Caco-2 (cell line): ENCODE measurements at regions not wholly inside any gene's neighbourhood (a gene's known extent, or its start where the extent isn't known, plus 50 kb on each side); places are given as distances from the start of the nearest gene placed in this dataset.

Source experiments
- BruUV-seq: library from RNA; stranded (reverse); fragments of 400-500 nt; replicated peaks from 2 replicates; lab custom pipeline; 2021; lab: Mats Ljungman, UMichigan
- CTCF ChIA-PET: fragments of 300-600 bp; sonication (Branson Sonifier 250); formaldehyde crosslinking; loops from one replicate; lab custom pipeline; 2022; ENCODE audit warnings: antibody characterized with exemption; lab: Charles Lee
- POLR2A ChIA-PET: fragments of 300-600 bp; sonication (Branson Sonifier 250); formaldehyde crosslinking; loops from one replicate; lab custom pipeline; 2022; ENCODE audit warnings: antibody characterized with exemption; lab: Charles Lee
- DNase-seq, 2 experiments: peaks; one replicate each; pipeline versions ENCODE4 v3.0.0 to v3.0.0-alpha.2; 2020 to 2022
- H3K27me3 ChIP-seq: replicated peaks from 2 replicates; pipeline ENCODE4 v1.6.0; 2011; ENCODE audit warnings: low read length; ENCODE audit not compliant: control insufficient read depth, insufficient read depth
- H3K36me3 ChIP-seq: 2 replicates; pipeline ENCODE4 v1.5.1; 2011; ENCODE audit warnings: low read length; ENCODE audit not compliant: control insufficient read depth, insufficient read depth
- H3K4me1 ChIP-seq: fragments of 250-450 bp; sonication (Bioruptor Pico); 2 replicates; pipeline ENCODE4 v1.5.1; 2020; ENCODE audit warnings: mild to moderate bottlenecking
- H3K4me3 ChIP-seq: 2 replicates; pipeline ENCODE4 v1.5.1; 2011; ENCODE audit warnings: low read depth, mild to moderate bottlenecking, control low read depth, low read length
- H3K9me3 ChIP-seq: fragments of 250-450 bp; sonication (Bioruptor Pico); 2 replicates; pipeline ENCODE4 v1.5.1; 2020; ENCODE audit warnings: mild to moderate bottlenecking, moderate library complexity
- H3K27ac Mint-ChIP-seq: one replicate; pipeline ENCODE4 v1.8.0; 2022; ENCODE audit warnings: mixed read lengths; ENCODE audit not compliant: unreplicated experiment
- H3K27me3 Mint-ChIP-seq: one replicate; pipeline ENCODE4 v1.8.0; 2022; ENCODE audit warnings: mixed read lengths; ENCODE audit not compliant: insufficient read depth, unreplicated experiment
- H3K36me3 Mint-ChIP-seq: one replicate; pipeline ENCODE4 v1.8.0; 2022; ENCODE audit warnings: mild to moderate bottlenecking, mixed read lengths; ENCODE audit not compliant: insufficient read depth, unreplicated experiment
- H3K4me1 Mint-ChIP-seq: one replicate; pipeline ENCODE4 v1.8.0; 2022; ENCODE audit warnings: low read depth, mixed read lengths; ENCODE audit not compliant: unreplicated experiment
- H3K4me3 Mint-ChIP-seq: one replicate; pipeline ENCODE4 v1.8.0; 2022; ENCODE audit warnings: mild to moderate bottlenecking, moderate library complexity, mixed read lengths; ENCODE audit not compliant: unreplicated experiment
- H3K9me3 Mint-ChIP-seq: one replicate; pipeline ENCODE4 v1.8.0; 2022; ENCODE audit warnings: mixed read lengths; ENCODE audit not compliant: unreplicated experiment
- intact Hi-C: fragments of 100-400 bp; cut with micrococcal nuclease; formaldehyde crosslinking; loops from one replicate; pipeline ENCODE4 v1.10.0; 2022; ENCODE audit not compliant: unreplicated experiment
- TF ChIP-seq, protein P1 (sequence below), 2 experiments: fragments of 200-600 bp in 1 of 2; IDR thresholded peaks; 1 replicate in 1 of 2; 2 replicates in 1 of 2; pipeline versions ENCODE4 v1.5.1 to v1.8.0; 2011 to 2022; ENCODE audit warnings: antibody characterized with exemption in 1 of 2, control low read depth in 1 of 2, inconsistent platforms in 1 of 2, low read depth in 1 of 2, low read length in 1 of 2, mild to moderate bottlenecking in 1 of 2, moderate library complexity in 1 of 2; ENCODE audit not compliant: insufficient read depth in 1 of 2, severe bottlenecking in 1 of 2, unreplicated experiment in 1 of 2

- no peak overlapping the region for H3K4me3 ChIP-seq
- H3K36me3 ChIP-seq = no peaks in the 10 kb centered on the region
- ChIA-PET CTCF (no interaction called here), POLR2A (no interaction called here)
- Mint-ChIP-seq H3K36me3 (no peaks in the 10 kb centered on the region), H3K9me3 (peaks cover 11% of the 10 kb centered on the region), H3K4me1 (peaks cover 13% of the 10 kb centered on the region), H3K27me3 (no peaks in the 10 kb centered on the region), H3K27ac (no peak overlapping the region), H3K4me3 (no peak overlapping the region)
- intact Hi-C loops = no loop called here
- no peak for DNase-seq
- TF ChIP-seq, protein P1, sequence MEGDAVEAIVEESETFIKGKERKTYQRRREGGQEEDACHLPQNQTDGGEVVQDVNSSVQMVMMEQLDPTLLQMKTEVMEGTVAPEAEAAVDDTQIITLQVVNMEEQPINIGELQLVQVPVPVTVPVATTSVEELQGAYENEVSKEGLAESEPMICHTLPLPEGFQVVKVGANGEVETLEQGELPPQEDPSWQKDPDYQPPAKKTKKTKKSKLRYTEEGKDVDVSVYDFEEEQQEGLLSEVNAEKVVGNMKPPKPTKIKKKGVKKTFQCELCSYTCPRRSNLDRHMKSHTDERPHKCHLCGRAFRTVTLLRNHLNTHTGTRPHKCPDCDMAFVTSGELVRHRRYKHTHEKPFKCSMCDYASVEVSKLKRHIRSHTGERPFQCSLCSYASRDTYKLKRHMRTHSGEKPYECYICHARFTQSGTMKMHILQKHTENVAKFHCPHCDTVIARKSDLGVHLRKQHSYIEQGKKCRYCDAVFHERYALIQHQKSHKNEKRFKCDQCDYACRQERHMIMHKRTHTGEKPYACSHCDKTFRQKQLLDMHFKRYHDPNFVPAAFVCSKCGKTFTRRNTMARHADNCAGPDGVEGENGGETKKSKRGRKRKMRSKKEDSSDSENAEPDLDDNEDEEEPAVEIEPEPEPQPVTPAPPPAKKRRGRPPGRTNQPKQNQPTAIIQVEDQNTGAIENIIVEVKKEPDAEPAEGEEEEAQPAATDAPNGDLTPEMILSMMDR (IDR thresholded peaks at IDR 0.05; ENCODE audit: insufficient read depth in 1 of 2, low read depth in 1 of 2, low read length in 1 of 2, severe bottlenecking in 1 of 2, unreplicated experiment in 1 of 2) = no peak
- H3K27me3 ChIP-seq = no peaks in the 10 kb centered on the region
- no peaks in the 10 kb centered on the region for H3K9me3 ChIP-seq
- H3K4me1 ChIP-seq = peaks cover 27% of the 10 kb centered on the region
- no TSS peak for BruUV-seq
Measured at GRCh38 chr2:234145057-234145456, 94.6 kb downstream of the SPP2 start.

DNA sequence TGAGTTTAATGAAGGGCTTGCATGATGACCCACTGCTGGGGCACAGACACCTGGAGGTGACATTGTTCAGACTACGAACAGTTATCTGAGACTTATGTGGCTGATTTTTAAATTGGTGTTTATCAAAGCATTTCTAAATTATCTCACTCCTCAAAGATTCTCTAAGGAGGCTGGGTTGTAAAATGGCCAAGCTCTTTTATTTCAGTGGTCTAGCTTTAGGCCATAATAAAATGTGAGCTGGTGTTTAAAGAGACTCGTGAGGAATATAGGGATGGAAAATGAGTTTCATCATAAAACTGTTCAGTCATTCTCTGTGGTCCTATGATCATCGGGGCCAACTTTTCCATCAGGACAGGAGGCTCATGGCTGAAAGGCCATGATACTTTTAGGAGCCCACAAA lies 93.4 kb downstream of the SPP2 start:
- peaks cover 27% of the 10 kb centered on the region for H3K4me1 ChIP-seq
- BruUV-seq = no TSS peak
- H3K9me3 ChIP-seq = no peaks in the 10 kb centered on the region
- ChIA-PET POLR2A (no interaction called here), CTCF (no interaction called here)
- Mint-ChIP-seq H3K4me1 (peaks cover 13% of the 10 kb centered on the region), H3K27me3 (no peaks in the 10 kb centered on the region), H3K36me3 (no peaks in the 10 kb centered on the region), H3K9me3 (peaks cover 11% of the 10 kb centered on the region), H3K27ac (peak overlapping the region; percentile 53), H3K4me3 (no peak overlapping the region)
- intact Hi-C loops = no loop called here
- no peak for DNase-seq
- no peaks in the 10 kb centered on the region for H3K36me3 ChIP-seq
- TF ChIP-seq, protein P1 (IDR thresholded peaks at IDR 0.05; ENCODE audit: insufficient read depth in 1 of 2, low read depth in 1 of 2, low read length in 1 of 2, severe bottlenecking in 1 of 2, unreplicated experiment in 1 of 2) = no peak
- no peak overlapping the region for H3K4me3 ChIP-seq
- no peaks in the 10 kb centered on the region for H3K27me3 ChIP-seq

- Mint-ChIP-seq H3K4me3 (no peak overlapping the region), H3K4me1 (peaks cover 13% of the 10 kb centered on the region), H3K27me3 (no peaks in the 10 kb centered on the region), H3K36me3 (no peaks in the 10 kb centered on the region), H3K9me3 (peaks cover 11% of the 10 kb centered on the region), H3K27ac (peak overlapping the region; percentile 53)
- Histone ChIP-seq H3K27me3 (no peaks in the 10 kb centered on the region), H3K4me1 (peaks cover 21% of the 10 kb centered on the region), H3K36me3 (no peaks in the 10 kb centered on the region), H3K9me3 (no peaks in the 10 kb centered on the region), H3K4me3 (no peak overlapping the region)
- BruUV-seq = no TSS peak
- POLR2A ChIA-PET = no interaction called here
- intact Hi-C loops = no loop called here
- DNase-seq = no peak
- TF ChIP-seq, protein P1 (IDR thresholded peaks at IDR 0.05; ENCODE audit: insufficient read depth in 1 of 2, low read depth in 1 of 2, low read length in 1 of 2, severe bottlenecking in 1 of 2, unreplicated experiment in 1 of 2) = no peak
- CTCF ChIA-PET = no interaction called here
Measured at GRCh38 chr2:234142530-234142929, 92.0 kb downstream of the SPP2 start.
